ENCODE measurements at regions not wholly inside any gene's neighbourhood (a gene's known extent, or its start where the extent isn't known, plus 50 kb on each side); places are given as distances from the start of the nearest gene placed in this dataset.
"Not testable (repeated sequence)": the region's sequence is repeated elsewhere in the genome, so short reads cannot be mapped to it uniquely, and the experiment has no call there.

- no peak for DNase-seq (ENCODE audit: low read depth, low spot score)
These were observed 493.1 kb downstream of the REEP3 start for GRCh38 chr10:64014281-64014680.

DNA sequence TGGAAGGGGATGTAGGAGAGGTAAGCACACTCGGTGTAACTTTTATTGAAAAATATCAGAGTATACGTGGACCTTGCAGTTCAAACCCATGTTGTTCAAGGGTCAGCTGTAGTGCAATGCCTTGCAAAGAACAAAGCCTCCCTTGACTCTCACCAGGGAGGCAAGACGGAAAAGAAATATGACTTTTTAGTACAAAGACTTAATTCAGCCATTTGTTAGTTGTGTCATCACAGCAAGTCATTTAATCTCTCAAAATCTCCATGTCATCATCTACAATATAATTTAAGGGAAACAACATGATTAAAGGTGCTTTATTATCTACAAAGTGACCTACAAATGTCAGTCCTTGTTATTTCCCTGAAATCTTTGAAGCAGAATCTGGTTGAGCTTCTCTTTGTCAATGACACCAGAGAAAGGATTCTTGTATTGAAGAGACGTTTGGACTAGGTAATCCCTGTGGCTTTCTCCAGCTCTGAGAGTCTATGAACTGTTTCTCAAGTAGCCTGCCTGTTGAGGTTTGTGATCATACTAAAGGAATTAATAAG, 502.8 kb downstream of the REEP3 start:
- no peak for DNase-seq (ENCODE audit: low read depth, low spot score)

DNA sequence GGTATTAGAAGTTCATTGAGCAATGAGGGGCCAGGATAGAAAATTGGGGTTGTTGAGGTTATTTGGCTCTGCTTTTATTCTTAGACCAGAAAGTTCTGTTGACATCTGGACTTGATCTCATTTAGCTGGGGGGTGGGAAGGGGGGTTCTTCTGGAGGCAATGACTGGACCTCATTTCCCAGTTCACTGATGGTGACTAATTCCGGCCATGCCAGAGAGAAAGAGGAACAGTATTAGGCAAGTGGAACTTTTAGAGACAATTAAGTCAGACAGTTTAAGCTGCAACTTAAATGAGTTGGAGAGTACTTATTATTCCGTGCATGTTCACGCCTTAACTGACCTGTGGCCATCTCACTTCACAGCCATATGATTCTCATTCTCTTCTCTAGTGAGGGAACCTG, 512.5 kb downstream of the REEP3 start:
- DNase-seq (ENCODE audit: low read depth, low spot score) = no peak

- no peak for DNase-seq (ENCODE audit: low read depth, low spot score)
These were observed 515.2 kb downstream of the REEP3 start for GRCh38 chr10:64036321-64036930.

DNA sequence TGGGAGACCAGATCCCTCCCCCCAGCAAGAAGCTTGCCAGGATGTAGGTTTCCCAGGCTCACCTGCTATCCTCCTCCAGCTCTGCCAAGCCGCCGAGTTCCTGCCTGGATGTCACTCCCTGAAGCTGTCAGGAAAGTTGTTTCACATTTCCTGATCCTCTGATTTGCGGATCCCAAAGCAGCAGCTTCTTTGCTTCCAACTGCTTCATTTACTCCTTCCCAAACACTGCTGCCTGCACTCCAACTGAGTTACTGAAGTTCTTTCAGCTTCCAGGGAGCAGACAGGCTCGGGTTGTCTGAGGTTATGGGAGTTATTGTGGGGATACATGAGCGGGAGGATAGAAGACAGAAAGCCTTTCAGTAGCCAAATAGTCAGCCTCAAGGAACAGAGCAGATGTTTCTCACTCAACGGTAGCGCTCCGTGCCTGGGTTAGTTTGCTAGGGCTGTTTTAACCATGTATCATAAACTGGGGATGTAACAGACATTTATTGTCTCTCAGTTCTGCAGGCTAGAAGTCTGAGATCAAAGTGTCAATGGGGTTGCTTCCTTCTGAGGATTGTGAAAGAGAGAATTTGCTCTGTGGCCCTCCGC, 516.0 kb downstream of the REEP3 start:
- DNase-seq (ENCODE audit: low read depth, low spot score) = no peak

DNA sequence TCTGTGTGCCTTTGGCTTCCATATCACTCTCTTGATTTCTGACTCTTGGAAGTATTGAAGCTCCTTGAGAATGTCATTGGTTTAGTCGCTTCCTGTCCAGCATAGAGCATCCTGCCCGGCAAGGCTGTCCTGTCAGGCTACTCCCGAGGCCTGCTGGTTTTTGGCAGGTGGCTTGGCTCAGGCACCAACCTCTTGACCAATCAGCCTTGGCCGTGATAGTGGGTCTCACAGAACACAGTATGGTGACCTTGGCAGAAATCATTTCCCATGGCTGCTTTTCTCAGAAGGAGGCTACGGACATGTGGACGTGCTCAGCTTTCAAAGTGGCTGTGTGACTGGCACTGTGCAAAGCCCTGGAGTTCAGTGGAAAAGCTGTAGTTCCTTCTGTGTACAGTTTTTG, 516.9 kb downstream of the REEP3 start:
- DNase-seq (ENCODE audit: low read depth, low spot score) = no peak

GRCh38 chr10:64039198-64039597, 518.0 kb downstream of the REEP3 start:
- no peak for DNase-seq (ENCODE audit: low read depth, low spot score)

- no peak for DNase-seq (ENCODE audit: low read depth, low spot score)
These were observed 519.6 kb downstream of the REEP3 start for GRCh38 chr10:64040781-64041180.

- peak; percentile 60 for DNase-seq (ENCODE audit: low read depth, low spot score)
These were observed 520.2 kb downstream of the REEP3 start for GRCh38 chr10:64041185-64041988.

DNA sequence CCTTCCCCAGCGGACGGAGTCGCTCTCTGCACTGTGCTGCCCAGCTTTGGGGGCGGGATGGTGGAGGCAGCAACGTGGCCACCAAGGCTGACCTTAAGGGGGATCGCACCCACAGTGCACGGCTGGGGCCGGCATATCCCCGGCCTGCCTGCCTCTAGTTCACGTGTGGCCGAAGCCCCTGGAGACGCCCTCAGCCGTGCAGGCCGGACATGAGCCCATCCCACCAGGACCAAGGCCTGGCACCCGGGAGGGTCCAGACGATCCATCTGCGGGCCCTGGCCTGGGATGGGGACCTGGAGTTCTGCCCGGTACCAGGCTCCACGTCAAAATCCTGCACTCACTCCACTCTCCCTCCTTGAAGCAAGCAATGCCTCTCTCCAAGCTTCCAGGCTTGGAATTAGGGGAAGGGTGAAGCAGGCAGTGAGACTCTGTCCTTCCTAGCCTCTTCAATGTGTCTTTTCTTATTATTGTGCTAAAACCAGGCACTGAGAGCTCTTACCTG, 520.8 kb downstream of the REEP3 start:
- DNase-seq (ENCODE audit: low read depth, low spot score) = no peak

- no peak for DNase-seq (ENCODE audit: low read depth, low spot score)
These were observed 522.9 kb downstream of the REEP3 start for GRCh38 chr10:64044098-64044497.

GRCh38 chr10:64044957-64045632, 523.9 kb downstream of the REEP3 start:
- DNase-seq (ENCODE audit: low read depth, low spot score) = not testable (repeated sequence)

DNA sequence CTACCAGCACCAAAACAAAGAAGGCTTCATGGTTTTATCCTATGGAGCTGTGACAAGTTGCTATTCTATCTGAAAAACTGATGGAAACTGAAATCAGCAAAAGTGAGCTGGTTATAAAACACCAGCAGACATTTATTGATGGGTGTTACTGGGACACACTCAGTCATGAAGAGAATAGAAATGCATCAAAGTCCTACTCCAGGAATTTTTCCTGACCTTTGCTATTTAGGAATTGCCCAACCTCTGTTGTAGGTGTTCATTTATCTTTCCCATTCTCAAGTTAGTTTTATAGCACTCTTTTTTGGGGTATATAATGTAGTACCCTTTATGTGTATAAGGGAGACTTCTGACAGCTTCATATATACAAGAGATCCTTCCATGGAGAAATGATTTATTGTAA, 533.2 kb downstream of the REEP3 start:
- DNase-seq (ENCODE audit: low read depth, low spot score) = no peak

DNA sequence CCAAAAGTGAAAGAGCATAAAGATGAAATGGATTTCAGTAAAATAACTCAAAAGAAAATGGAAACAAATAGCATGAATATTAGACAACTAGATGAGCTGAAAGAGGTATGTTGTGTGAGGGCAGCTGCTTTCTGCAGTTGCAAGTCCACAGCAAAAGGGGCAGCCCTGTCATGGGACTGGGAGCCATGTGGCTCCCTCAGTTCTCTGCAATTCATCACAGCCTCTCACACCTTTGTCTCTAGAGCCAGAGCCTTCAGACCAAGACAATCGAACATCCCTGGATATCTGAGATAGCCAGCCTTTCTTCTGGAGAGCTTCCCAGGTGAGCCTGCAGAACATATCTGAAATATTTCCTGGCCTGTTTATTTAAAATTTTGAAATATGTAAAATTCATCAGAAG, 538.7 kb downstream of the REEP3 start:
- DNase-seq (ENCODE audit: low read depth, low spot score) = no peak

- DNase-seq (ENCODE audit: low read depth, low spot score) = no peak
These were observed 539.2 kb downstream of the REEP3 start for GRCh38 chr10:64060389-64060788.

DNA sequence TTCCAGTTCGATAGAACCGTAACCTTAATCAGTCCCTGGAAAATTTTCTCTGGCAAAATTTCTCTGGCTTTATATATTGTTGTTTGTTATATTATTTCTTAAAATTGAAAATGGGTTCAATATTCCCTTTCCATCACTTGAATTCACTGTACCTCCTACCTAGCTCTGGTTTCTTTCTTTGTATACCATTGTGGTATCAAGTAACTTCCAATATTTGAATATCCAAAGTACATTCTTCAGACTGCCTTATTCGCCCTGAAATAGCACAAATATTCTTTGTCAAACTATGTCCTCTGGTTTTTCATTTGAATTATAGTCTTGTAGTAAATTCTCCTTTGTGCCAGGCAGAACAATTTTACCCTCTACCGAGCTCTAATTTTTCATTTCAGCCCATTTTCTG, 541.6 kb downstream of the REEP3 start:
- DNase-seq (ENCODE audit: low read depth, low spot score) = no peak

DNA sequence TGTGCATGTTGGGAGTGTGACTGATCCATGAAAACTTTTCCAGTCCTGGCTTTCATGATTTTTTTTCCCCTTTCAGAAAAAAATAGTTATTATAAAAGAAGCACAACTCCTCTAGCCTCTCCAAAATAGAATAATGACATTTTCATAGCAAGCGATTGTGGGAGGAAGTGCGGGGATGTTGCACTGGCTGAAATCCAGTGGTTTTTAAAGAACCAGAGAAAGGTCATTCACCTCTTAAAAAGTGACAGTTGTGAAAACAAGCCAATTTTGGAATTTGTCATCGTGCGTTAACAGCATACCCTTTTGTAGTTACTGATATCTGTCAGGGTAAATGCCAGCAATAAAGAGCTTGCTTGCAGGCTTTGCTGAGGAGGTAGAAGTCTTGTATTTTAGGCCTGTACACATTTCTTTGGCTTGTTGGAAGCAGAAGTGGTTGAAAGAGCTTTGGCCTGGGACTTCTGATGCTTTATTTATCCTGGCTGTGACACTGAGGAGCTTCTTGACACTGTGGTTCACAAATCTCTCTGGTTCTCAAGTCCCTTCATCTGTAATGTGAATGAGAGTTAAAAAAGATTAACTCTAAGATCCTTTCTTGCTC, 545.9 kb downstream of the REEP3 start:
- DNase-seq (ENCODE audit: low read depth, low spot score) = no peak

GRCh38 chr10:64067859-64068258, 546.7 kb downstream of the REEP3 start:
- DNase-seq (ENCODE audit: low read depth, low spot score) = no peak

DNA sequence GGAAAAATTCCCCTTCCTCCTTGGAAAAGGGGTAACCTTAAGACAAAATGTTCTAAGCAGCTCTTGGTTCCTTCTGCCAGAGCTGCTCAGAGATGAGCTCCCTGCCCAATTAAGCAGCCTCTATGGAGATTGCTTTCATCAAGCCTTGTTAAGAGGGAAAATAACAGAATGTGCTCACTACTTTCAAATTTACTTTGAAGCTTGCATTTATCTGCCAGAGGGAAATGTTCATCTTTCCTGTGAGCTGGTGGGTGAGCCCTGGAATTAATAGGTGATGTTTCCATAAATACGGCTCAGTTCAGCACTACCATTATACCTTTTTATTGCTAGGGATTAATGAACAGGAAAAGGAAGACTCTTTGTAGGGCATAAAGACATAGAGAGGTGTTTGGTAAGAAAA, 549.0 kb downstream of the REEP3 start:
- no peak for DNase-seq (ENCODE audit: low read depth, low spot score)

DNA sequence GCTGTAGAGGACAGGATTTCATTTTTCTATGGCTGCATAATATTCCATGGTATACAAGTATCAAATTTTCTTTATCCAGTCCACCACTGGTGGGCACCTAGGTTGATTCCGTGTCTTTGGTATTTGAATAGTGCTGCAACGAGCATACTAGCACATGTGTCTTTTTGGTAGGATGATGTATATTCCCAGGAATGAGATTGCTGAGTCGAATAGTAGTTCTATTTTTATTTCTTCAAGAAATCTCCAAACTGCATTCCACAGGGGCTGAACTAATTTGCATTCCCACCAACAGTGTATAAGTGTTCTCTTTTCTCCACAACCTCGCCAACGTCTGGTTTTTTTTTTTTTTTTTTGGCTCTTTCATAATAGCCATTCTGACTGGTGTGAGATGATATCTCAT, 550.0 kb downstream of the REEP3 start:
- DNase-seq (ENCODE audit: low read depth, low spot score) = no peak

GRCh38 chr10:64075604-64076003, 554.4 kb downstream of the REEP3 start:
- DNase-seq (ENCODE audit: low read depth, low spot score) = no peak
